ENCODE measurements at regions not wholly inside any gene's neighbourhood (a gene's known extent, or its start where the extent isn't known, plus 50 kb on each side); places are given as distances from the start of the nearest gene placed in this dataset.

- TF ChIP-seq USF1 (IDR thresholded peaks at IDR 0.05), result no peak
- TF ChIP-seq EGR1 (IDR thresholded peaks at IDR 0.05), result no peak
- no peak for TF ChIP-seq REST (IDR thresholded peaks at IDR 0.05; ENCODE audit: low read depth)
- TF ChIP-seq TCF12 (IDR thresholded peaks at IDR 0.05; ENCODE audit: low read depth), result no peak
Measured at GRCh38 chr20:12815778-12816408, 192.9 kb upstream of the SPTLC3 start.

GRCh38 chr20:12821249-12821648 is 187.5 kb upstream of the SPTLC3 start:
- TF ChIP-seq FOXM1 (IDR thresholded peaks at IDR 0.05; ENCODE audit: borderline replicate concordance, low read depth), result no peak
- no peak for TF ChIP-seq YY1 (IDR thresholded peaks at IDR 0.05; ENCODE audit: low read depth)
- TF ChIP-seq ZBTB7A (IDR thresholded peaks at IDR 0.05; ENCODE audit: low read depth), result no peak
- no peak for TF ChIP-seq USF1 (IDR thresholded peaks at IDR 0.05)
- no peak for TF ChIP-seq CEBPB (IDR thresholded peaks at IDR 0.05)
- TF ChIP-seq MAX (IDR thresholded peaks at IDR 0.05), result no peak
- no peak for TF ChIP-seq NFIC (IDR thresholded peaks at IDR 0.05)
- TF ChIP-seq EGR1 (IDR thresholded peaks at IDR 0.05), result no peak
- TF ChIP-seq TCF12 (IDR thresholded peaks at IDR 0.05; ENCODE audit: low read depth), result no peak
- TF ChIP-seq EP300 (IDR thresholded peaks at IDR 0.05; ENCODE audit: borderline replicate concordance), result no peak
- no peak for TF ChIP-seq RAD21 (IDR thresholded peaks at IDR 0.05; ENCODE audit: low read depth)
- TF ChIP-seq TAF1 (IDR thresholded peaks at IDR 0.05; ENCODE audit: low read depth), result no peak
- no peak for TF ChIP-seq CREB1 (IDR thresholded peaks at IDR 0.05; ENCODE audit: low read depth)
- no peak for TF ChIP-seq TEAD4 (IDR thresholded peaks at IDR 0.05)
- no peak for TF ChIP-seq REST (IDR thresholded peaks at IDR 0.05; ENCODE audit: low read depth)

- no peak for TF ChIP-seq REST (IDR thresholded peaks at IDR 0.05; ENCODE audit: low read depth)
- TF ChIP-seq EP300 (IDR thresholded peaks at IDR 0.05; ENCODE audit: borderline replicate concordance), result no peak
- no peak for TF ChIP-seq CREB1 (IDR thresholded peaks at IDR 0.05; ENCODE audit: low read depth)
- TF ChIP-seq YY1 (IDR thresholded peaks at IDR 0.05; ENCODE audit: low read depth), result no peak
- no peak for TF ChIP-seq ZBTB7A (IDR thresholded peaks at IDR 0.05; ENCODE audit: low read depth)
- TF ChIP-seq CEBPB (IDR thresholded peaks at IDR 0.05), result no peak
- TF ChIP-seq TCF12 (IDR thresholded peaks at IDR 0.05; ENCODE audit: low read depth), result no peak
- no peak for TF ChIP-seq EGR1 (IDR thresholded peaks at IDR 0.05)
- no peak for TF ChIP-seq NFIC (IDR thresholded peaks at IDR 0.05)
- no peak for TF ChIP-seq MAX (IDR thresholded peaks at IDR 0.05)
- no peak for TF ChIP-seq RAD21 (IDR thresholded peaks at IDR 0.05; ENCODE audit: low read depth)
Measured at GRCh38 chr20:12823734-12824133, 185.0 kb upstream of the SPTLC3 start.

- TF ChIP-seq FOXM1 (IDR thresholded peaks at IDR 0.05; ENCODE audit: borderline replicate concordance, low read depth) (no peak), REST (IDR thresholded peaks at IDR 0.05; ENCODE audit: low read depth) (no peak), EGR1 (IDR thresholded peaks at IDR 0.05) (no peak), CEBPB (IDR thresholded peaks at IDR 0.05) (no peak), EP300 (IDR thresholded peaks at IDR 0.05; ENCODE audit: borderline replicate concordance) (no peak), TCF12 (IDR thresholded peaks at IDR 0.05; ENCODE audit: low read depth) (no peak), YY1 (IDR thresholded peaks at IDR 0.05; ENCODE audit: low read depth) (no peak), MAX (IDR thresholded peaks at IDR 0.05) (no peak), ZBTB7A (IDR thresholded peaks at IDR 0.05; ENCODE audit: low read depth) (no peak), CREB1 (IDR thresholded peaks at IDR 0.05; ENCODE audit: low read depth) (no peak)
Measured at GRCh38 chr20:12824328-12825225, 184.2 kb upstream of the SPTLC3 start.

All from Ishikawa (cell line).